ENCODE measurements at regions not wholly inside any gene's neighbourhood (a gene's known extent, or its start where the extent isn't known, plus 50 kb on each side); places are given as distances from the start of the nearest gene placed in this dataset.

GRCh38 chr13:79749984-79750551, 269.1 kb downstream of the NDFIP2 start:
- no peak for DNase-seq

- DNase-seq, result no peak
These were observed 268.6 kb downstream of the NDFIP2 start for GRCh38 chr13:79749566-79749965.

- DNase-seq, result no peak
These were observed 264.1 kb downstream of the NDFIP2 start for GRCh38 chr13:79745081-79745480.

GRCh38 chr13:79742923-79743322, 262.0 kb downstream of the NDFIP2 start:
- DNase-seq, result no peak

GRCh38 chr13:79740991-79741390, 260.0 kb downstream of the NDFIP2 start:
- DNase-seq, result no peak

- DNase-seq, result no peak
These were observed 255.4 kb downstream of the NDFIP2 start for GRCh38 chr13:79736356-79736755.

GRCh38 chr13:79735228-79735627, 254.3 kb downstream of the NDFIP2 start:
- no peak for DNase-seq

- no peak for DNase-seq
These were observed 246.1 kb downstream of the NDFIP2 start for GRCh38 chr13:79727086-79727485.

GRCh38 chr13:79725841-79726240, 244.9 kb downstream of the NDFIP2 start:
- DNase-seq, result no peak

- DNase-seq, result no peak
These were observed 243.6 kb downstream of the NDFIP2 start for GRCh38 chr13:79724348-79725103.

GRCh38 chr13:79723519-79724024, 242.6 kb downstream of the NDFIP2 start:
- DNase-seq, result no peak

- DNase-seq, result no peak
These were observed 242.0 kb downstream of the NDFIP2 start for GRCh38 chr13:79722885-79723445.

- DNase-seq, result no peak
These were observed 235.2 kb downstream of the NDFIP2 start for GRCh38 chr13:79716191-79716590.

GRCh38 chr13:79711631-79712030, 230.7 kb downstream of the NDFIP2 start:
- DNase-seq, result no peak

GRCh38 chr13:79710376-79710775, 229.4 kb downstream of the NDFIP2 start:
- DNase-seq, result no peak

- no peak for DNase-seq
These were observed 228.5 kb downstream of the NDFIP2 start for GRCh38 chr13:79709471-79709870.

- no peak for DNase-seq
These were observed 222.8 kb downstream of the NDFIP2 start for GRCh38 chr13:79703772-79704171.

- no peak for DNase-seq
These were observed 214.8 kb downstream of the NDFIP2 start for GRCh38 chr13:79695754-79696153.

- no peak for DNase-seq
These were observed 211.9 kb downstream of the NDFIP2 start for GRCh38 chr13:79692846-79693245.

- DNase-seq, result no peak
These were observed 210.9 kb downstream of the NDFIP2 start for GRCh38 chr13:79691826-79692225.

GRCh38 chr13:79688741-79689140, 207.8 kb downstream of the NDFIP2 start:
- no peak for DNase-seq

- DNase-seq, result no peak
These were observed 205.5 kb downstream of the NDFIP2 start for GRCh38 chr13:79686441-79686840.

GRCh38 chr13:79684371-79684770, 203.4 kb downstream of the NDFIP2 start:
- DNase-seq, result no peak

- DNase-seq, result no peak
These were observed 201.2 kb downstream of the NDFIP2 start for GRCh38 chr13:79682164-79682563.

All from activated CD4-positive, alpha-beta T cell treated with anti-CD3 and anti-CD28 coated beads, Interleukin-2, Interleukin-6, amounts not matched to agents 100 ng/mL and 50 ng/mL, durations not matched to agents 16 hours and 8 hours (primary cell).